ENCODE measurements at regions not wholly inside any gene's neighbourhood (a gene's known extent, or its start where the extent isn't known, plus 50 kb on each side); places are given as distances from the start of the nearest gene placed in this dataset.

DNA sequence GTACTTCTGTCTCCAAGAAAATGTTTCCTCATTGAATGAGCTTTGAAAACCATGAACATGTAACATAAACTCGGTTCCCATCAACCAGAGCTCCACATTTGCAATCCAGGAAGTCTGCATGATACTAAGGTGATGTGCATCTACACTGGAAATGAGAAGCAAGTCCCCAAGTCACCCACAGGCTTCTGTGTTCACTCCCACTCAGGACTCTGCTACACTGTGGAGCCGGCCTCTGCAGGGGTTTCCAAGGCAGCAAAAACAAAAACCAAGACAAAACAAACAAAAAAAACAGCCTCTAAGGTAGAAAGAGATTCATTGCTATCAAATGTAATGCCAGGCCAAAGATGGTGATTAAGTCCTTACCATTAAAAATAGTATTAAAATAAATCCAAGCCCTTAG, 593.7 kb downstream of the IRX1 start:
- H3K4me1 ChIP-seq (replicated peaks): no peaks in the 10 kb centered on the region
- no peak for DNase-seq (ENCODE audit: low spot score)
- no peaks in the 10 kb centered on the region for H3K27me3 ChIP-seq (replicated peaks; ENCODE audit: insufficient read depth)
- TF ChIP-seq CTCF (IDR thresholded peaks at IDR 0.05): no peak
- no peak for TF ChIP-seq POLR2AphosphoS5 (IDR thresholded peaks at IDR 0.05)
- TF ChIP-seq POLR2A (IDR thresholded peaks at IDR 0.05): no peak
- no peak overlapping the region for H3K27ac ChIP-seq
- H3K36me3 ChIP-seq: no peaks in the 10 kb centered on the region
- H3K9me3 ChIP-seq: no peaks in the 10 kb centered on the region
- no peak overlapping the region for H3K4me3 ChIP-seq
- intact Hi-C loops (cut with DNase I): no loop called here
- 60% methylated on average over 2 of the region's 2 CpGs for WGBS

DNA sequence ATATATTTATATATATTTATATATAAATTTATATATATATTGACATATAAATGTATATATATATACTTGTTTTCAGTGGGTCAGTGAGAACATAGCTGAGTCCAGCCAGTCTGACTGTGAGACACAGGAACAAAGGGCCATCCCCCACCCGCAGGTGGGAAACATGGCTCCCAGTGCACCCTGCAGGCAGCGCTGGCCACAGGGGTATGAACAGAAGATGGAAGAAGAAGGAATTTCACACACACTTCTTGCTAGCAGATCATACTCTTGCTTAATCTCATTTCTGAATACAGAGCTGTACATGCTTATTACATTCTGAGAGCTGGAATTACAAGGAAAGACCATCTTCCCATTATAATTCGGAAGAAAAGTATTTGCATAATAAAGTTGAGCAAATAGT, 595.4 kb downstream of the IRX1 start:
- H3K27ac ChIP-seq: no peak overlapping the region
- no peaks in the 10 kb centered on the region for H3K9me3 ChIP-seq
- WGBS: 80% methylated on average over 3 of the region's 3 CpGs
- intact Hi-C loops (cut with DNase I): no loop called here
- TF ChIP-seq CTCF (IDR thresholded peaks at IDR 0.05) (no peak), POLR2A (IDR thresholded peaks at IDR 0.05) (no peak), POLR2AphosphoS5 (IDR thresholded peaks at IDR 0.05) (no peak)
- H3K4me1 ChIP-seq (replicated peaks): no peaks in the 10 kb centered on the region
- H3K4me3 ChIP-seq: no peak overlapping the region
- DNase-seq (ENCODE audit: low spot score): no peak
- H3K36me3 ChIP-seq: no peaks in the 10 kb centered on the region
- H3K27me3 ChIP-seq (replicated peaks; ENCODE audit: insufficient read depth): no peaks in the 10 kb centered on the region

GRCh38 chr5:4191703-4192102, 596.1 kb downstream of the IRX1 start:
- no peaks in the 10 kb centered on the region for H3K9me3 ChIP-seq
- no peaks in the 10 kb centered on the region for H3K36me3 ChIP-seq
- no peaks in the 10 kb centered on the region for H3K4me1 ChIP-seq (replicated peaks)
- intact Hi-C loops (cut with DNase I): no loop called here
- TF ChIP-seq POLR2A (IDR thresholded peaks at IDR 0.05): no peak
- no peak for TF ChIP-seq POLR2AphosphoS5 (IDR thresholded peaks at IDR 0.05)
- TF ChIP-seq CTCF (IDR thresholded peaks at IDR 0.05): no peak
- DNase-seq (ENCODE audit: low spot score): no peak
- H3K4me3 ChIP-seq: no peak overlapping the region
- H3K27me3 ChIP-seq (replicated peaks; ENCODE audit: insufficient read depth): no peaks in the 10 kb centered on the region
- no peak overlapping the region for H3K27ac ChIP-seq
- WGBS: 94% methylated on average over 10 of the region's 10 CpGs

- WGBS: 88% methylated on average over 10 of the region's 10 CpGs
- Histone ChIP-seq H3K4me3 (no peak overlapping the region), H3K27ac (no peak overlapping the region), H3K4me1 (replicated peaks) (no peaks in the 10 kb centered on the region), H3K27me3 (replicated peaks; ENCODE audit: insufficient read depth) (no peaks in the 10 kb centered on the region), H3K36me3 (no peaks in the 10 kb centered on the region), H3K9me3 (no peaks in the 10 kb centered on the region)
- no peak for DNase-seq (ENCODE audit: low spot score)
- no peak for TF ChIP-seq POLR2A (IDR thresholded peaks at IDR 0.05)
- no peak for TF ChIP-seq CTCF (IDR thresholded peaks at IDR 0.05)
- TF ChIP-seq POLR2AphosphoS5 (IDR thresholded peaks at IDR 0.05): no peak
- intact Hi-C loops (cut with DNase I): no loop called here
Measured at GRCh38 chr5:4192111-4192510, 596.5 kb downstream of the IRX1 start.

- TF ChIP-seq CTCF (IDR thresholded peaks at IDR 0.05): no peak
- no peak for TF ChIP-seq POLR2A (IDR thresholded peaks at IDR 0.05)
- no peak for TF ChIP-seq POLR2AphosphoS5 (IDR thresholded peaks at IDR 0.05)
- Histone ChIP-seq H3K4me1 (replicated peaks) (no peaks in the 10 kb centered on the region), H3K27me3 (replicated peaks; ENCODE audit: insufficient read depth) (no peaks in the 10 kb centered on the region), H3K36me3 (no peaks in the 10 kb centered on the region), H3K9me3 (no peaks in the 10 kb centered on the region), H3K27ac (no peak overlapping the region), H3K4me3 (no peak overlapping the region)
- WGBS: 55% methylated on average over 8 of the region's 8 CpGs
- intact Hi-C loops (cut with DNase I): no loop called here
- no peak for DNase-seq (ENCODE audit: low spot score)
Measured at GRCh38 chr5:4196744-4197143, 601.1 kb downstream of the IRX1 start.

Data from prostate gland (tissue), 2 donors.